Fibroblast of skin of right biceps (primary cell): ENCODE measurements at regions not wholly inside any gene's neighbourhood (a gene's known extent, or its start where the extent isn't known, plus 50 kb on each side); places are given as distances from the start of the nearest gene placed in this dataset.
"Not testable (repeated sequence)": the region's sequence is repeated elsewhere in the genome, so short reads cannot be mapped to it uniquely, and the experiment has no call there.

ENCODE experiments used
- DNase-seq: peaks from one replicate; pipeline ENCODE4 v3.0.0-alpha.2; 2013

GRCh38 chr1:70490153-70490552, 79.1 kb downstream of the CTH start:
- DNase-seq = no peak

GRCh38 chr1:70495370-70495769, 84.3 kb downstream of the CTH start:
- DNase-seq = no peak

DNA sequence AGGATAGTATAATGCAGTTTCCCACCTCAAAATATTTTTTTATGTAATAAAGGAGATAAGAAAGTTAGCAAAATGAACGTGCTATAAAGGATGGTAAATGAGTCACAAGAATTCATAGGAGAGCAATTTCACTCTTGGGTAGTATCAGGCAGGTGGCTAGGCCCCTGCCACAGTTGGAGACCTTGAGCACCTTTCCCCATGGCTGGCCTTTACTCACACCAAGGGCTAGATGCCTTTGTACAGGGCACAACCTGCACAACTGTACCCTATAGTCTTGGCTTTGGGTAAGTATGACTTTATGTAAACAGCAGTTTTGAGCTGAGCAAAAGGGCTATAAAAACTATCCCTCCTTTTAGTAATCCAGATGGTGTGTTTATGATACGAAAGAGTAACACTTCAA, 85.1 kb downstream of the CTH start:
- DNase-seq = no peak

DNA sequence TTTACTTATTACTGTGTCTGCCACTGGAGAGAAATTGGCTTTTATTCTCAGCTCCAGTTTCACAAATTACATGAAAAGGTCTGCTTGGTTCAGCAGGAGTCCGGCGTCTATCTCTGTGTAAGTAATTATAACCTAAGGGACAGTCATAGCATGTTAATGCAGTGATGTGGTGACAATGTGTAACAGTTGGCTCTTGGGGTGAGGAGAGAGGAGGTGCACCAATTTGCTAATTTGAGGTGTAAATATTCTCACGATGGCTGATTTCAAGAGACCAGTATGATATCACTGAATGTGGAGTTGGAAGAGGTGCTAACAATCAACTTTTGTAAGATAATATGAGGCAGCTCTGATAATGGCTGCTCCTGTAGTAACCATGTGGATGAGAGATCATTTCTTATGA, 86.1 kb downstream of the CTH start:
- DNase-seq = no peak

DNA sequence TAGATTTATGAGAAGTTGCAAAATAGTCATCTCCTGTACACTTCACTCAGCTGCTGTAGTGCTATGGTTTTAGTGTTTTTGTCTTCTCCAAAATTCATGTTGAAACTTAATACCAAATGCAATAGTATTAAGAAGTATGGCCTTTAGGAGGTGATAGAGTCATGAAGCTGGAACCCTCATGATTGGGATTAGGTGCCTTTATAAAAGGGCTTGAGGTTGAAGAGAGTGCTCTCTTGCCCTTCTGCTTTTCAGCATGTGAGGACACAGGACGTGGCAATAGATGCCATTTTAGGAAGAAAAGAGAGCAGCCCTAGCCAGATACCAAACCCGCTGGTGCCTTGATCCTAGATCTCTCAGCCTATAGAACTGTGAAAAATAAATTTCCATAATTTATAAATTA, 87.6 kb downstream of the CTH start:
- no peak for DNase-seq

DNA sequence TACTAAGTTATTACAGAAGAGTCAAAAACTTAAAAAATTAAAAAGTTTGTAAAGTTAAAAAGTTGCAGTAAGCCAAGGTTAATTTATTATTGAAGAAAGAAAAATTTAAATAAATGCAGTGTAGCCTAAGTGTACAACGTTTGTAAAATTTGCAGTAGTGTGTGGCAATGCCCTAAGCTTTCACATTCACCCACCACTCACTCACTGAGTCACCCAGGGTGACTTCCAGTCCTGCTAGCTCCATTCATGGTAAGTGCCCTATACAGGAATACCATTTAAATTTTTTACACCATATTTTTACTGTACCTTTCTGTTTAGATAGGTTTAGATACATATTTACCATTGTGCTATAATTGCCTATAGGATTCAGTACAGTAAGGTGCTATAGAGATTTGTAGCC, 88.6 kb downstream of the CTH start:
- DNase-seq = no peak

DNA sequence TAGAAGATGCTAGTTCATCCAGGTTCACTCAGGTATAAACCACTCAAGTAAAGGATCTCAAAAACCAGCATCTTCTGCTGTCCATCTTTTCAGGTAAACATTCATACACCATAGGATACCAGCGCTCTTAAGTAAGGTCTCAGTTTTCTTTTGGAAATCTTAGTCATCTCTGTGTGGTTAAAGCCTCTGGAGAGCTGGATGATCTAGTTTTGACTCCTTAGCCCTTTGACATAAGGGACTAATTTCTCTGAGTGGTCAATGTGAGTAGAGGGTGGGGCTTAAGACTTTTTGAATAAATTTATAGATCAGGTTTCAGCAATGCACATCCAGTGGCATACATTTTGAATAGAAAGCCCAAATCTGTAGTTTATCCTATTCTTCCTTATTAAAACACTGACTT, 92.3 kb downstream of the CTH start:
- peak; percentile 50 for DNase-seq

DNA sequence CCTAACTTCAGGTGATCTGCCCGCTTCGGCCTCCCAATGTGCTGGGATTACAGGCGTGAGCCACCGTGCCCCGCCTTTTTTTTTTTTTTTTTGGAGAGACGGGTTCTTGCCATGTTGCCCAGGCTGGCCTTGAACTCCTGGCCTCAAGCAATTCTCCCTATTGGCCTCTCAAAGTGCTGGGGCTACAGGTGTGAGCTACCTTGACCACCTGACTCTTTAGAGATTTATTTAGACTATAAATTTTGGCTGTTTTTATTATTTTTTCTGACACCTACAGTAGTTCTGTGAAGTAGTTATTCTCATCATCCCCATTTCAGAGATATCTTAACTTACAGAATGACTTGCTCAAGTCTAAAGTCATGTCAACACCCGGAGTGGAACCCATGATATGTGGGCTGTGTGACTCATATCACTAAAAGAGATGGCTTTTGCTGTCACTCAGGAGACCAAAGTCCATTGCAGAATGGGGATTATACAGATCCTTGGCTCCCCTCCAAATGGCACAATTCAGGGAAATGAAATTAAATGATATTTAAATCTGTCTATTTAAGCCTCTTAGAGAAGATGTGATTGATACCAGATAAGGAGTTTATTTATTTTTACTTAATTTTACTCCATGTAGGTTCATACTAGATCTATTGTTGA, 93.2 kb downstream of the CTH start:
- DNase-seq = peak; percentile 78

- DNase-seq = peak; percentile 94
Observed at GRCh38 chr1:70504821-70505193, 93.7 kb downstream of the CTH start.

DNA sequence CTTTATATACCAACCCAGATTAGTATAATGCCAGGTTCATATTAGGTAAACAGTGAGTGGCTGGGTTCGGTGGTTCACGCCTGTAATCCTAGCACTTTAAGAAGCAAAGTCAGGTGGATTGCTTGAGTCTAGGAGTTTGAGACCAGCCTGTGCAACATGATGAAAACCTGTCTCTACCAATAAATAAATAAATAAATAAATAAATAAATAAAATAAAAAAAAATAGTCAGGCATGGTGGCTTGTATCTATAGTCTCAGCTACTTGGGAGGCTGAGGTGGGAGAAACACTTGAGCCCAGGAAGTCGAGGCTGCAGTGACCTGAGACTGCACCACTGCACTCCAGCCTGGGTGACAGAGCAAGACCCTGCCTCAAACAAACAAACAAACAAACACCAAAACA, 96.9 kb downstream of the CTH start:
- not testable (repeated sequence) for DNase-seq

DNA sequence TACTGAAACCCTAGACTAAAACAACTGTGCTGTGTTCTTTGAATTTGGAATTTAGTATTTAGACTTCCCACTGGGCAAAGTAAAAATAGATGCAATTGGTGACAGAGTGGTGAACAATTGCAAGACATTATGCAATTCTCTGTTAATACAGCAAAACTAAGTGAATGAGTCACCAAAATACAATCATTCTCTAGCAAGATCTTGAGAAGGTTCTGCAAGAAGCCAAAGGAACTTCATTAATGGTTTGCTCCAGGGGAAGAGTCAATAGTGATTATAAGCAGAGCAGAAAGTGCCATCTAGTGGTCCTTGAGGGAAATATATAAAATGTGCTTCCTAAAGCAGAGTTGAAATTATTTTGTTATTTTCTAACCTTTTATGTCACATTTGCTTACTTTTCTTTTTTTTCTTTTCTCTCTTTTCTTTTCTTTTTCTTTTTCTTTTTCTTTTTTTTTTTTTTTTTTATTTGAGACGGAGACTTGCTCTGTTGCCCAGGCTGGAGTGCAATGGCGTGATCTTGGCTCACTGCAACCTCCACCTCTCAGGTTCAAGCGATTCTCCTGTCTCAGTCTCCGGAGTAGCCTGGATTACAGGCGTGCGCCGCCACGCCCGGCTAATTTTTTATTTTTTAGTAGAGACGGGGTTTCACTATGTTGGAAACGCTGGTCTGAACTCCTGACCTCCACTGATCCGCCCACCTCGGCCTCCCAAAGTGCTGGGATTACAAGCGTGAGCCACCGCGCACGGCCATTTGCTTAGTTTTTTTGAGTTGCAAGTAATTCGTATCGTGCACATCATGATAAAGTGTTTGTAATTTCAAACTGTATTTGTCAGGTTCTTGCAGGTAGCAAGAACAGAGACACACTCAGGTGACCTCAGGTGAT, 99.2 kb downstream of the CTH start:
- DNase-seq = peak; percentile 93

GRCh38 chr1:70517444-70517843, 106.4 kb downstream of the CTH start:
- no peak for DNase-seq

GRCh38 chr1:70518106-70518505, 107.0 kb downstream of the CTH start:
- DNase-seq = no peak

GRCh38 chr1:70528590-70529333, 117.7 kb downstream of the CTH start:
- peak; percentile 27 for DNase-seq

DNA sequence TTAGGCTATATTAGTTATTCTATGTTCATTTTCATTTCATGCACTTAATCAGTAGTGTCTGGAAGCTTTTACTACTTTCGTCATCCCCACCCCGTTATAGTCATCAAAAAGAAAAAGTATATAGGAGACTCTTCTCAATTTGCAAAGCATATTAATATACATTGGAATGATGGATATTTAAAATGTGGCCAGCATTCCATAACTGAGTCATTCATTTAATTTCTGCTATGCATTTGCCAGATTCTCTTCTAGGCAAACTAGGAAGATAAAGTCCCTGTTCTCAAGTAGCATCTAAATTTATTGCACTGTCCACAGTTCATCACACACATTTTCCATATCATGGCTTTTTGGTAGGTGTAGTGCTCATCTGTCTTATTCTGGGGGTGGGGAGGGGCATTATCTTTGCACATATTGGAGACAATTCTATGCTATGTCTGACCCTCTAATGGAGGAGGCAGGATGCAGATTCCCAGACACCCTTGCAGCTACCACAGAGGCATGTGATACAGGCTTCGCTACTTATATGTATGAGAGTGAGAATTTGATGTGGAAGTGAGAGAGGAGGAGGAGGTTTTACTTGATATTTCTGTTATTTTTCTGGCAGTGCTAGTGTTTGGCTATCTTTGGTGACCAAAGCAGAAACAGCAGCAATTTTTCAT, 125.8 kb downstream of the CTH start:
- DNase-seq = peak; percentile 72

- no peak for DNase-seq
Observed at GRCh38 chr1:70537788-70538187, 126.7 kb downstream of the CTH start.

DNA sequence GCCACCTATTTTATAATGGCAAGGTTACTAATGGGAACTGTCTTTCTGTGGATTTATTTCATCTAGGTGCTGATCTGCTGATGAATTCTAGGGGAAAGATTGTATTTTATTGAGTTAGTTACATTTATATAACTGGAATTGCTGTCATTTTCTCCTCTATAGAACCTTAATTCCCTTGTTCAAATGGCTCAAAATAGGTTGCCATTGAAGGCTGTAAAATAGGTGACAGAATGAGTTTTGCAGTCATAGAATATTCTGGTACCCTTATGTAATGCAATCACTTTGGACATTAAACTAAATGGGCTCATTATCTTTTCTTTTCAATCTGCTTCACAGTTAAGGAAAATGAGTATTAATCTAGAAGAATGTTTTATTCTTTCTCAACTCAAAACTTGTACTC, 131.0 kb downstream of the CTH start:
- DNase-seq = no peak

DNA sequence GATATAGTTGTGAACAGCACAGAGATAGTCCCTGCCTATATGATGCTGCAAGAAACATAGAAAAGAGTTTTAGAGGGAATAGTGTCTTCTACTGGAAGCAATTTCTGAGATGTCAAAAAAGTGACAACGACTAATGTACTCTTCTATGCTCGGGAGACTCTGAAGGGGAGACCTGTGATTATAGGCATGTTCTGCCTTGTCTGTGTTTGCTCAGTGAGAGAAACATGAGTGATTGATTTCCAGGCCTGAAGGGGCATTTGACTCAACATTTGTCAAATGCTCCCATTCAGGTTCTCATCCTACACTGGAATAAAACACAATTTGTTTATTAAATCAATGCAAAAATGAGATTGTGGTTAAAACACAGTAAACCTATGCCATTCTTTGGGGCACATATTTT, 131.8 kb downstream of the CTH start:
- no peak for DNase-seq

GRCh38 chr1:70546726-70547125, 135.7 kb downstream of the CTH start:
- DNase-seq = no peak

DNA sequence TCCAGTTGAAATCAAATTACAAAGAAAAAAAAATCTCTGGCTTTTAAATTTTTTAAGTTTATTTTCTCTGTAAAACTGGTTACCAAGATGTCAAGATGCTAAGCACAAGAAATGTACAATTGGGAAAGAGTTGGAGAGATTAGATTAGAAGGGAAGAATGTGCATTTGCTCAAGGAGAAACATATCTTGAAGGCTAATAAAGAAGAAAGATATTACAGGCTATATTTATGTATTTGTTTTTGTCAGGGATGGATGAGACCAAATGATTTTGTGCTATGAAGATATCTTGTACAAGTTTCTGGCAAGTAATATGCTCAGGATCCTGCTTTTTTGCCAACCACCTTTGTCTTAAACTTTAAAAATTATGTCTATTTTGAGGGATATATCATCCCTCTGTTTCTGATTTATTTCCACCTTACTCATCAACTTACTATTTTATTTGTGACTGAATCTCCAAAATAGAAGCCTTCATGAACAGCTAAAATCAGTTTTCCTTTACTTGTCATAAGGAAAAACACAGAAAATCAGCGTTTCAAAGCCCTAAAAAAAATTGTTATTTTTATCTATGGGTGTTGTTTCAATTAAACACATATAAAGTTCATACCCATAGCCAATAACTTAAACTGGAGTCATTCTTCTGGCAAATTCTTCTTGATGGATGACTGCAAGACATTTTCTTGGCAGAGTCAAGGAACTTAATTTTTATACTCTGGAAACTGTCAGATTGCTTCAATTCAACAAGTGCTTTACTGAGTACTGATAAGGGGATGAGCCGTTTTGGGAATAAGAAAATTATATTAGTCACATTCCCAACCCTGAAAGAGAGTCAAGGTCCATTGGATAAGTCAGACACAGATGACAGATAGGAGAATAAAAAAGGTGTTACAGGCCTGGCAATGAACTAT, 141.8 kb downstream of the CTH start:
- peak; percentile 16 for DNase-seq

DNA sequence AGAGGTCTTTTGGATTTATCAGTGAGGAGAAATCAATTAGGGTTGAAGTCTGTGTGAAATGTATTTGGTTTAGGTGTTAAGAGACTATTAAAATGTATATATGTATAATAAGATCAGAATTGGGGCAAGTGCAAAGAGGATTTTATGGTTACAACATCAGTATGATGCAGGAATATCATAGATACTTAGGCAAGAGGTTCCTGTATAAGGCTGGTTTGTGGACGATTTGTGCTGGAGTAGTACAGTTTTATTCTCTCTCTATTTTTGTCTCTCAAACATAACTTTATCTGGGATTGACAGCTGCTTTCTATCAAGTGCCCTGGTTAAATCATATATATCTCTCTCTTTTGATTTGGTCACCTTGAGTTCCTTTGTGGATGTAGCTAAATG, 142.5 kb downstream of the CTH start:
- no peak for DNase-seq

DNA sequence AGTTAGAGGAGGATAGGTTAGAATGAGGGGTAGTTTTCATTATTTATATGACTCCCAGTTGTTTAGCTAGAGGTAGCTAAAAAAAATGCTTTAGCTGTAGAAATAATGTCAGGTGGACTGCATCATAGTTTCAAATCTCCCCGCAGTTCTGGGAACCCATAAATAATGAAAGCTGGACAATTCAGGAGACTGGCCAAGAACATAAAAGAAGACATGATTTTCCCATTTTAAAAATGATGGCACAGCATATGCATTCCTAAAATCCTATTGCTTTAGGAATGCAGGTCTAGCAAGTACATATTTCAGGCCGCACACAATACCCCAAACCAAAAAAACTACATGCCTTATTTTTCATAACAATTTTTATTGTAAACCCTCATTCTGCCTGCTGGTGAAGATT, 143.3 kb downstream of the CTH start:
- peak; percentile 8 for DNase-seq
